ENCODE measurements at regions not wholly inside any gene's neighbourhood (a gene's known extent, or its start where the extent isn't known, plus 50 kb on each side); places are given as distances from the start of the nearest gene placed in this dataset.

GRCh38 chr2:194819367-194819766, 837.7 kb upstream of the SLC39A10 start (continued):
- TF ChIP-seq ZNF546 (CRISPR knock-in tag; conservative IDR thresholded peaks at IDR 0.05) (no peak), SCMH1 (CRISPR knock-in tag; IDR thresholded peaks at IDR 0.05; ENCODE audit: borderline replicate concordance) (no peak), RFXAP (CRISPR knock-in tag; IDR thresholded peaks at IDR 0.05; ENCODE audit: borderline replicate concordance) (no peak), LCORL (IDR thresholded peaks at IDR 0.05) (no peak), LCORL (CRISPR knock-in tag; IDR thresholded peaks at IDR 0.05) (no peak), SMARCC2 (IDR thresholded peaks at IDR 0.05) (no peak)

DNA sequence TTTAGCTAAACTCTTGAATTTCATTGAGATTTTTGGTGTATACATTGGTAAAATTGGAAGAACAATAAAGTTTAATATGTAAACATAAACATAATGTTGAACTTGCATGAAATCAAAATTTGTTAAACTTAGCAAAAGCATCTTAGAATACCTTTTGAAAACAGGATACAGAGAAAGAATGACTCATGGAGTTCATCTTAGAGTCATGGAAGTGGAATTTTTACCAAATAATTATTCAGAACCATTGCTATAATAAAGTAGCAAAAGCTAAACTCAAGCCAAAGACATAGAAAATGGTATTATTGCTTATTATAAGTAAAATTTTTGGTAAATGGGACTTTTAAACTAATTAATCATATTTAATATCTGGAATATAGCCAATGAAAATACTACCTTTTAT, 841.6 kb upstream of the SLC39A10 start:
- TF ChIP-seq FIP1L1 (IDR thresholded peaks at IDR 0.05; ENCODE audit: borderline replicate concordance, insufficient read depth, low read depth, low read length) (no peak), KDM4B (CRISPR knock-in tag; IDR thresholded peaks at IDR 0.05) (no peak)
- CTCF ChIA-PET (ENCODE audit: low intra/inter-chr PET ratio, low total read pairs) = no interaction called here
- no peak for FAIRE-seq

DNA sequence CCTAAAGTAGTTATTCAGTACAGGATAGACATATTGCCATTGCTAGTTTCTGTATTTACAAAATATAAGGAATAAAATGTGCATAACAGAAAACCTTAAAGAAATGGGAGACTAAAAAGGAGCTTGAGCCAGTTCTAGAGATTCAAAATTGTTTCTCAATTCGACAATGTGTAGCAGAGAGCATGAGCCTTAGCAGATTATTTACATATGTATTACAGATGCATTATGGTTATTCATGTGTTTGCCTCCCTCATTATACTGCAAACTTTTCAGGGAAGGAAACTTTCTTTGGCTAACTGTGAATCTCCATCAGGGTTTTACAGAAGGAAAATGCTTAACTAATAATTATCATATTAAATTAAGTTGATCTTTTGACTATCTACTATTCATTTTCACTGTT, 854.4 kb upstream of the SLC39A10 start:
- Histone ChIP-seq H3K9ac (ENCODE audit: insufficient read depth, low read depth, low read length) (no peak overlapping the region), H3K79me2 (ENCODE audit: insufficient read depth, low read length) (no peaks in the 10 kb centered on the region), H2AFZ (ENCODE audit: low read length) (no peak overlapping the region), H3K27ac (ENCODE audit: extremely low read length, insufficient read depth, low read length) (no peak overlapping the region), H3K4me1 (ENCODE audit: insufficient read depth, low read length) (no peaks in the 10 kb centered on the region), H3K9me3 (ENCODE audit: low read length) (no peaks in the 10 kb centered on the region; the same call in 1 of the 2 replicates), H3K27me3 (ENCODE audit: control insufficient read depth in 1 of 2, insufficient read depth in 2 of 2, low read length in 2 of 2) (no peaks in the 10 kb centered on the region), H3K36me3 (replicated peaks in 1 of 2; ENCODE audit: control insufficient read depth in 1 of 2, insufficient read depth in 2 of 2, low read length in 2 of 2) (no peaks in the 10 kb centered on the region), H4K20me1 (ENCODE audit: insufficient read depth, low read length) (no peaks in the 10 kb centered on the region), H3K4me2 (ENCODE audit: low read depth, low read length) (no peak overlapping the region), H3K4me3 (replicated peaks in 1 of 3; ENCODE audit: insufficient read depth in 1 of 3, low read depth in 2 of 3, low read length in 3 of 3) (no peak overlapping the region)
- 0% methylated on average over 1 of the region's 1 CpG for WGBS (ENCODE audit: low lambda C conversion rate)
- ChIA-PET POLR2A (no interaction called here), CTCF (ENCODE audit: low intra/inter-chr PET ratio, low total read pairs) (no interaction called here)
- in situ Hi-C loops (cut with HindIII; ENCODE audit: extremely low pct_ligation_motif_present, low pct_unique_long_range_greater_than_20kb) (no loop called here), intact Hi-C loops (cut with micrococcal nuclease; ENCODE audit: unreplicated experiment) (no loop called here)
- FAIRE-seq = no peak
- no TSS peak for BruUV-seq (replicated peaks)
- DNase-seq (ENCODE audit: low spot score) = no peak
- no peak for ATAC-seq
- TF ChIP-seq SKI (IDR thresholded peaks at IDR 0.05; ENCODE audit: partially characterized antibody) (no peak), PHF20 (CRISPR knock-in tag; IDR thresholded peaks at IDR 0.05) (no peak), NFATC3 (CRISPR knock-in tag; IDR thresholded peaks at IDR 0.05) (no peak), SP140L (CRISPR knock-in tag; IDR thresholded peaks at IDR 0.05; ENCODE audit: borderline replicate concordance) (no peak), ZNF777 (CRISPR knock-in tag; IDR thresholded peaks at IDR 0.05) (no peak)
- TF ChIP-seq, protein P1, sequence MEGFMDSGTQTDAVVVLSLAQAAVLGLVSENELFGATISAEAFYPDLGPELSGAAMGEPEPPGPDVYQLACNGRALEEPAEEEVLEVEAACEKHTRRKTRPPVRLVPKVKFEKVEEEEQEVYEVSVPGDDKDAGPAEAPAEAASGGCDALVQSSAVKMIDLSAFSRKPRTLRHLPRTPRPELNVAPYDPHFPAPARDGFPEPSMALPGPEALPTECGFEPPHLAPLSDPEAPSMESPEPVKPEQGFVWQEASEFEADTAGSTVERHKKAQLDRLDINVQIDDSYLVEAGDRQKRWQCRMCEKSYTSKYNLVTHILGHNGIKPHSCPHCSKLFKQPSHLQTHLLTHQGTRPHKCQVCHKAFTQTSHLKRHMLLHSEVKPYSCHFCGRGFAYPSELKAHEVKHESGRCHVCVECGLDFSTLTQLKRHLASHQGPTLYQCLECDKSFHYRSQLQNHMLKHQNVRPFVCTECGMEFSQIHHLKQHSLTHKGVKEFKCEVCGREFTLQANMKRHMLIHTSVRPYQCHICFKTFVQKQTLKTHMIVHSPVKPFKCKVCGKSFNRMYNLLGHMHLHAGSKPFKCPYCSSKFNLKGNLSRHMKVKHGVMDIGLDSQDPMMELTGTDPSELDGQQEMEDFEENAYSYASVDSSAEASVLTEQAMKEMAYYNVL (CRISPR knock-in tag; IDR thresholded peaks at IDR 0.05; ENCODE audit: borderline replicate concordance) = no peak
- TF ChIP-seq, protein P2, sequence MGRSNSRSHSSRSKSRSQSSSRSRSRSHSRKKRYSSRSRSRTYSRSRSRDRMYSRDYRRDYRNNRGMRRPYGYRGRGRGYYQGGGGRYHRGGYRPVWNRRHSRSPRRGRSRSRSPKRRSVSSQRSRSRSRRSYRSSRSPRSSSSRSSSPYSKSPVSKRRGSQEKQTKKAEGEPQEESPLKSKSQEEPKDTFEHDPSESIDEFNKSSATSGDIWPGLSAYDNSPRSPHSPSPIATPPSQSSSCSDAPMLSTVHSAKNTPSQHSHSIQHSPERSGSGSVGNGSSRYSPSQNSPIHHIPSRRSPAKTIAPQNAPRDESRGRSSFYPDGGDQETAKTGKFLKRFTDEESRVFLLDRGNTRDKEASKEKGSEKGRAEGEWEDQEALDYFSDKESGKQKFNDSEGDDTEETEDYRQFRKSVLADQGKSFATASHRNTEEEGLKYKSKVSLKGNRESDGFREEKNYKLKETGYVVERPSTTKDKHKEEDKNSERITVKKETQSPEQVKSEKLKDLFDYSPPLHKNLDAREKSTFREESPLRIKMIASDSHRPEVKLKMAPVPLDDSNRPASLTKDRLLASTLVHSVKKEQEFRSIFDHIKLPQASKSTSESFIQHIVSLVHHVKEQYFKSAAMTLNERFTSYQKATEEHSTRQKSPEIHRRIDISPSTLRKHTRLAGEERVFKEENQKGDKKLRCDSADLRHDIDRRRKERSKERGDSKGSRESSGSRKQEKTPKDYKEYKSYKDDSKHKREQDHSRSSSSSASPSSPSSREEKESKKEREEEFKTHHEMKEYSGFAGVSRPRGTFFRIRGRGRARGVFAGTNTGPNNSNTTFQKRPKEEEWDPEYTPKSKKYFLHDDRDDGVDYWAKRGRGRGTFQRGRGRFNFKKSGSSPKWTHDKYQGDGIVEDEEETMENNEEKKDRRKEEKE (IDR thresholded peaks at IDR 0.05) = no peak

More for the DNA sequence above, 841.6 kb upstream of the SLC39A10 start:
- DNase-seq (ENCODE audit: low spot score) (no peak), ATAC-seq (no peak)
- H3K4me2 ChIP-seq (ENCODE audit: low read depth, low read length) = no peak overlapping the region
- H3K9ac ChIP-seq (ENCODE audit: insufficient read depth, low read depth, low read length) = no peak overlapping the region
- no TSS peak for BruUV-seq (replicated peaks)
- no peaks in the 10 kb centered on the region for H3K9me3 ChIP-seq (ENCODE audit: low read length)
- no peaks in the 10 kb centered on the region for H3K4me1 ChIP-seq (ENCODE audit: insufficient read depth, low read length)
- no peaks in the 10 kb centered on the region for H3K27me3 ChIP-seq (ENCODE audit: control insufficient read depth in 1 of 2, insufficient read depth in 2 of 2, low read length in 2 of 2)
- POLR2A ChIA-PET = no interaction called here
- H3K4me3 ChIP-seq (replicated peaks in 1 of 3; ENCODE audit: insufficient read depth in 1 of 3, low read depth in 2 of 3, low read length in 3 of 3) = no peak overlapping the region
- no peaks in the 10 kb centered on the region for H3K36me3 ChIP-seq (replicated peaks in 1 of 2; ENCODE audit: control insufficient read depth in 1 of 2, insufficient read depth in 2 of 2, low read length in 2 of 2)
- H4K20me1 ChIP-seq (ENCODE audit: insufficient read depth, low read length) = no peaks in the 10 kb centered on the region
- H2AFZ ChIP-seq (ENCODE audit: low read length) = no peak overlapping the region
- H3K27ac ChIP-seq (ENCODE audit: extremely low read length, insufficient read depth, low read length) = no peak overlapping the region
- intact Hi-C loops (cut with micrococcal nuclease; ENCODE audit: unreplicated experiment) (no loop called here), in situ Hi-C loops (cut with HindIII; ENCODE audit: extremely low pct_ligation_motif_present, low pct_unique_long_range_greater_than_20kb) (no loop called here)
- no peaks in the 10 kb centered on the region for H3K79me2 ChIP-seq (ENCODE audit: insufficient read depth, low read length)
